OCI-LY3 (cell line): ENCODE measurements at regions not wholly inside any gene's neighbourhood (a gene's known extent, or its start where the extent isn't known, plus 50 kb on each side); places are given as distances from the start of the nearest gene placed in this dataset.

Experiments
- CTCF ChIP-seq: fragments of 200-600, 300-600 bp; sonication (generic); IDR thresholded peaks from 2 replicates; pipeline ENCODE4 v1.5.1; 2014; ENCODE audit warnings: antibody characterized with exemption, low read length, low read depth
- EZH2phosphoT487 ChIP-seq: fragments of 200-600 bp; shearing (Covaris generic); IDR thresholded peaks from 2 replicates; pipeline ENCODE4 v1.6.1; 2018; ENCODE audit warnings: antibody characterized with exemption, mixed run types, low read depth

- TF ChIP-seq CTCF (no peak), EZH2phosphoT487 (no peak)
Observed at GRCh38 chr2:146615778-146616177, 1229.1 kb upstream of the ACVR2A start.
